ENCODE measurements at regions not wholly inside any gene's neighbourhood (a gene's known extent, or its start where the extent isn't known, plus 50 kb on each side); places are given as distances from the start of the nearest gene placed in this dataset.

GRCh38 chr1:54488779-54489626 is 59.0 kb upstream of the ACOT11 start (continued):
- no peak for TF ChIP-seq ZNF507 (tag; conservative IDR thresholded peaks at IDR 0.05)
- TF ChIP-seq CC2D1A (IDR thresholded peaks at IDR 0.05), result peak; percentile 63; the same call in 1 of the 2 replicates
- TF ChIP-seq KLF13 (tag; IDR thresholded peaks at IDR 0.05; ENCODE audit: borderline replicate concordance, low read depth), result no peak
- TF ChIP-seq FOXP1 (CRISPR knock-in tag; IDR thresholded peaks at IDR 0.05), result no peak
- no peak for TF ChIP-seq ZEB2 (IDR thresholded peaks at IDR 0.05)
- TF ChIP-seq HSF4 (CRISPR knock-in tag; IDR thresholded peaks at IDR 0.05; ENCODE audit: borderline replicate concordance), result no peak
- no peak for TF ChIP-seq ELK3 (CRISPR knock-in tag; IDR thresholded peaks at IDR 0.05)
- TF ChIP-seq PBX2 (CRISPR knock-in tag; IDR thresholded peaks at IDR 0.05; ENCODE audit: low read depth), result no peak
- no peak for TF ChIP-seq PBX2 (tag; conservative IDR thresholded peaks at IDR 0.05; ENCODE audit: low read depth)
- no peak for TF ChIP-seq HNRNPH1 (optimal IDR thresholded peaks at IDR 0.05; ENCODE audit: low read depth, low read length)
- peak; percentile 53; the same call in 1 of the 2 replicates for TF ChIP-seq L3MBTL2 (IDR thresholded peaks at IDR 0.05)
- no peak for TF ChIP-seq CEBPZ (IDR thresholded peaks at IDR 0.05; ENCODE audit: borderline replicate concordance, low read depth, low read length)

All from K562 (cell line).